ENCODE measurements at regions not wholly inside any gene's neighbourhood (a gene's known extent, or its start where the extent isn't known, plus 50 kb on each side); places are given as distances from the start of the nearest gene placed in this dataset.

DNA sequence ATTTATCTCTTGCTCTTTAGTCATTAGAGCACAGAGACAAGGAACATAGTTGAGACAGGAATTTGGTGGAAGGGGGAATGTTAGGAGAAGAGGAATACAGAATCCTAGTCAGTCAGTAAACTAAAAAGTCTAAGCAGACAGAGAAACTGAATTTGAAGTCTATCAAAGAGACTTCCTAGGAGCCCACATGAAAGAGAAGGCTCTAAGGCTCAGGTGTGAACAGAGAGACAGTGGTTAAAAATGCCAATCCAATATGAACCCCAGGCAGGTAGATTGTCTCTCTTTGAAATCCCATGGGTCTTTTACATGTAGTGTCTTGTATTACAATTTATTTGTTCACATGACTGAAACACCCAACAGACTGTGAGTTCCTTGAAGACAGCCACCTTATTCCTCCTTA lies 77.8 kb upstream of the NFKB1 start:
- H3K9me3 ChIP-seq (ENCODE audit: insufficient read depth, low read depth, low read length), result no peaks in the 10 kb centered on the region
- no peak overlapping the region for H2BK12ac ChIP-seq (ENCODE audit: low read length)
- H3K4ac ChIP-seq (ENCODE audit: low read depth, low read length), result no peak overlapping the region
- no peaks in the 10 kb centered on the region for H3K27me3 ChIP-seq (ENCODE audit: insufficient read depth, low read length)
- no peak for DNase-seq
- no peak overlapping the region for H4K91ac ChIP-seq (ENCODE audit: low read depth, low read length)
- no peak overlapping the region for H3K18ac ChIP-seq (ENCODE audit: low read length)
- no peak overlapping the region for H4K8ac ChIP-seq (ENCODE audit: low read depth, low read length)
- no peak overlapping the region for H2AK5ac ChIP-seq (ENCODE audit: low read length)
- H3K79me1 ChIP-seq (ENCODE audit: low read length), result no peaks in the 10 kb centered on the region
- H3K4me3 ChIP-seq (ENCODE audit: low read depth, low read length), result no peak overlapping the region
- H3K79me2 ChIP-seq (ENCODE audit: control insufficient read depth, insufficient read depth, low read length, poor library complexity), result no peaks in the 10 kb centered on the region
- H3K27ac ChIP-seq (ENCODE audit: low read depth, low read length), result no peak overlapping the region
- no peaks in the 10 kb centered on the region for H3K4me1 ChIP-seq (ENCODE audit: control insufficient read depth in 1 of 2, insufficient read depth in 2 of 2, low read length in 2 of 2)
- no peaks in the 10 kb centered on the region for H3K36me3 ChIP-seq (ENCODE audit: control insufficient read depth in 1 of 2, insufficient read depth in 2 of 2, low read length in 2 of 2)
- H3K23ac ChIP-seq (ENCODE audit: low read length), result no peak overlapping the region
- no peak overlapping the region for H2AFZ ChIP-seq (ENCODE audit: insufficient read depth, low read length, poor library complexity)
- no peak overlapping the region for H2BK120ac ChIP-seq (ENCODE audit: insufficient read depth, low read length, poor library complexity)
- no peak overlapping the region for H3K4me2 ChIP-seq (ENCODE audit: low read length)
- H3K9ac ChIP-seq (ENCODE audit: low read length), result no peak overlapping the region
- no peak overlapping the region for H3K14ac ChIP-seq (ENCODE audit: low read length)
- no peak overlapping the region for H4K12ac ChIP-seq (ENCODE audit: low read depth, low read length)
- H2BK5ac ChIP-seq (ENCODE audit: low read depth, low read length, poor library complexity), result no peak overlapping the region

DNA sequence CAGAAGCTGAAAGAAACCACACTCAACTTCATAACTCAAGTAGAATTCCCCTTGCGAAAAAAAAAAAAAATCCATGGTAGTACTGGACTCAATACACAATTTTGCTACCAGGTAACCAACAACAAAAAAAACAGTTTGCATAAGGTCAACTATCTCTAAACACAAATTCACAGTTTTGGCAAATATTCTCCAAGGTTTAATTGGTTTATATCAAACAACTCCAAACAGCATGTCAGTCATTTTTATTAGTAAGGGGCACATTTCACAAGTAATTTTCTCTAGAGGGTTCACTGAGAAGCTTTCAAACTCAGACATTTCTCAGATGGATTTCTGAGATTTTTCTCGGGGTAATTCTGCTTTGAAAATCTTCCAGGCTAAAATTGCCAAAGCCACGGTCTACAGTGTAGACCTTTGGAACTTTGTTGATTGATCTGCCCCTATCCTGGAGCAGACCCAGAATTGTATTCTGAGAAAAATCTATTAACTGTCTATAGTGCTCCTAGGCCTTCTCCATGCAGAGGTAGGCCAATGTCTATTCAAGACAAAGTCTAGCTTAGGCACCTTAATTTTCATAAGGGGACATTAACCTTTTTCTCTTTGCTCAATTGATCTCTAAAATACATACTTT lies 73.7 kb upstream of the NFKB1 start:
- no peak overlapping the region for H3K4ac ChIP-seq (ENCODE audit: low read depth, low read length)
- H2BK12ac ChIP-seq (ENCODE audit: low read length), result no peak overlapping the region
- no peaks in the 10 kb centered on the region for H3K4me1 ChIP-seq (ENCODE audit: control insufficient read depth in 1 of 2, insufficient read depth in 2 of 2, low read length in 2 of 2)
- no peaks in the 10 kb centered on the region for H3K79me2 ChIP-seq (ENCODE audit: control insufficient read depth, insufficient read depth, low read length, poor library complexity)
- WGBS (ENCODE audit: extremely low coverage, insufficient coverage, insufficient read length), result no CpG with 5 or more reads among the region's 3 CpGs
- no peak overlapping the region for H3K27ac ChIP-seq (ENCODE audit: low read depth, low read length)
- no peaks in the 10 kb centered on the region for H3K27me3 ChIP-seq (ENCODE audit: insufficient read depth, low read length)
- no peak overlapping the region for H2BK5ac ChIP-seq (ENCODE audit: low read depth, low read length, poor library complexity)
- H3K18ac ChIP-seq (ENCODE audit: low read length), result no peak overlapping the region
- H4K8ac ChIP-seq (ENCODE audit: low read depth, low read length), result no peak overlapping the region
- H2BK120ac ChIP-seq (ENCODE audit: insufficient read depth, low read length, poor library complexity), result no peak overlapping the region
- H3K9me3 ChIP-seq (ENCODE audit: insufficient read depth, low read depth, low read length), result no peaks in the 10 kb centered on the region
- H3K14ac ChIP-seq (ENCODE audit: low read length), result no peak overlapping the region
- H3K36me3 ChIP-seq (ENCODE audit: control insufficient read depth in 1 of 2, insufficient read depth in 2 of 2, low read length in 2 of 2), result no peaks in the 10 kb centered on the region
- H3K79me1 ChIP-seq (ENCODE audit: low read length), result peaks cover 4% of the 10 kb centered on the region
- no peak overlapping the region for H3K23ac ChIP-seq (ENCODE audit: low read length)
- H3K9ac ChIP-seq (ENCODE audit: low read length), result no peak overlapping the region
- no peak overlapping the region for H2AK5ac ChIP-seq (ENCODE audit: low read length)
- no peak overlapping the region for H4K12ac ChIP-seq (ENCODE audit: low read depth, low read length)
- H3K4me2 ChIP-seq (ENCODE audit: low read length), result no peak overlapping the region
- no peak overlapping the region for H4K91ac ChIP-seq (ENCODE audit: low read depth, low read length)
- H3K4me3 ChIP-seq (ENCODE audit: low read depth, low read length), result no peak overlapping the region
- no peak overlapping the region for H2AFZ ChIP-seq (ENCODE audit: insufficient read depth, low read length, poor library complexity)
- no peak for DNase-seq

DNA sequence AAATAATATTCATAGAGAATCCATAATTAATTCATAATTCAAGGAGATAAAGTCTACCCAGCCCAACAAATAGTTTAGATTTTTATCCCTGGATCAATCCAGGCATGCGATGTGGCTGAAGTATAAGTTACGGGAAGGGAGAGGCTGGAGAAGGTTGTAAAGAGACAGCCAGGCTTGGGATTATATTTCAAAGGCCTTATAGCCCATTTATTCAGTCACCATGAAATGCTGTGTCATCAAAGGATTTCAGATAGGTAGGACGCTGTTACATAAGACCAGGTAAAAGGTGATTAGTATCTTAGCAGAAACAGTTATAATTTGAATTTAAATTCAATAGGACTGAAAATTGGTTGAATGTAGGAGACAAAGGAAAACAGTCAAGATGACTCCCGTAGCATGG lies 73.0 kb upstream of the NFKB1 start:
- no peak overlapping the region for H2AK5ac ChIP-seq (ENCODE audit: low read length)
- peaks cover 4% of the 10 kb centered on the region for H3K79me1 ChIP-seq (ENCODE audit: low read length)
- H3K14ac ChIP-seq (ENCODE audit: low read length), result no peak overlapping the region
- H4K8ac ChIP-seq (ENCODE audit: low read depth, low read length), result no peak overlapping the region
- H3K4me2 ChIP-seq (ENCODE audit: low read length), result no peak overlapping the region
- WGBS (ENCODE audit: extremely low coverage, insufficient coverage, insufficient read length), result no CpG with 5 or more reads among the region's 4 CpGs
- no peak overlapping the region for H4K12ac ChIP-seq (ENCODE audit: low read depth, low read length)
- no peak overlapping the region for H2BK120ac ChIP-seq (ENCODE audit: insufficient read depth, low read length, poor library complexity)
- H3K9me3 ChIP-seq (ENCODE audit: insufficient read depth, low read depth, low read length), result no peaks in the 10 kb centered on the region
- no peak overlapping the region for H3K4ac ChIP-seq (ENCODE audit: low read depth, low read length)
- H3K4me1 ChIP-seq (ENCODE audit: control insufficient read depth in 1 of 2, insufficient read depth in 2 of 2, low read length in 2 of 2), result no peaks in the 10 kb centered on the region
- no peaks in the 10 kb centered on the region for H3K79me2 ChIP-seq (ENCODE audit: control insufficient read depth, insufficient read depth, low read length, poor library complexity)
- no peak for DNase-seq
- no peaks in the 10 kb centered on the region for H3K36me3 ChIP-seq (ENCODE audit: control insufficient read depth in 1 of 2, insufficient read depth in 2 of 2, low read length in 2 of 2)
- no peak overlapping the region for H3K4me3 ChIP-seq (ENCODE audit: low read depth, low read length)
- no peak overlapping the region for H3K27ac ChIP-seq (ENCODE audit: low read depth, low read length)
- no peak overlapping the region for H2BK5ac ChIP-seq (ENCODE audit: low read depth, low read length, poor library complexity)
- no peak overlapping the region for H2BK12ac ChIP-seq (ENCODE audit: low read length)
- no peak overlapping the region for H3K23ac ChIP-seq (ENCODE audit: low read length)
- H3K9ac ChIP-seq (ENCODE audit: low read length), result no peak overlapping the region
- no peak overlapping the region for H4K91ac ChIP-seq (ENCODE audit: low read depth, low read length)
- H3K18ac ChIP-seq (ENCODE audit: low read length), result no peak overlapping the region
- no peak overlapping the region for H2AFZ ChIP-seq (ENCODE audit: insufficient read depth, low read length, poor library complexity)
- no peaks in the 10 kb centered on the region for H3K27me3 ChIP-seq (ENCODE audit: insufficient read depth, low read length)

DNA sequence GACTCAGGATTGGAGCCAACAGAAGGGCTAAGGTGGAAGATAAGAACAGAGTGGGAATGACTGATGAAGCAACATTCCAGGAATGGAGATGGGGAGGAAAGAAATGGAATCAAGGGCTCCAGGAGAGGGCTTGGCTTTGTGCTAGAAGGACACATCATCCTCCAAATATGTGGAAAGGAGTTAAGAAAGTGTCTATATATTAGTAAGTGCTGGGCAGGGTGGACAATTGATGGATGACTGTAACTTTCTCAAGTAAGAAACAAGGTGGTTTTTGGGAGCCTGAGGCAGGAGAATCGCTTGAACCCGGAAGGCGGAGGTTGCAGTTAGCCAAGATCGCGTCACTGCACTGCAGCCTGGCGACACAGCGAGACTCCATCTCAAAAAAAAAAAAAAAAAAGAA lies 71.6 kb upstream of the NFKB1 start:
- no peaks in the 10 kb centered on the region for H3K9me3 ChIP-seq (ENCODE audit: insufficient read depth, low read depth, low read length)
- H2BK12ac ChIP-seq (ENCODE audit: low read length), result no peak overlapping the region
- H2AK5ac ChIP-seq (ENCODE audit: low read length), result no peak overlapping the region
- H3K4me3 ChIP-seq (ENCODE audit: low read depth, low read length), result no peak overlapping the region
- H3K4me1 ChIP-seq (ENCODE audit: control insufficient read depth in 1 of 2, insufficient read depth in 2 of 2, low read length in 2 of 2), result no peaks in the 10 kb centered on the region
- no peak overlapping the region for H4K12ac ChIP-seq (ENCODE audit: low read depth, low read length)
- peaks cover 4% of the 10 kb centered on the region for H3K79me1 ChIP-seq (ENCODE audit: low read length)
- H3K4me2 ChIP-seq (ENCODE audit: low read length), result no peak overlapping the region
- no peak overlapping the region for H4K8ac ChIP-seq (ENCODE audit: low read depth, low read length)
- no peaks in the 10 kb centered on the region for H3K27me3 ChIP-seq (ENCODE audit: insufficient read depth, low read length)
- no peak overlapping the region for H3K23ac ChIP-seq (ENCODE audit: low read length)
- no CpG with 5 or more reads among the region's 7 CpGs for WGBS (ENCODE audit: extremely low coverage, insufficient coverage, insufficient read length)
- no peaks in the 10 kb centered on the region for H3K36me3 ChIP-seq (ENCODE audit: control insufficient read depth in 1 of 2, insufficient read depth in 2 of 2, low read length in 2 of 2)
- H3K4ac ChIP-seq (ENCODE audit: low read depth, low read length), result no peak overlapping the region
- no peak overlapping the region for H2AFZ ChIP-seq (ENCODE audit: insufficient read depth, low read length, poor library complexity)
- no peak overlapping the region for H2BK120ac ChIP-seq (ENCODE audit: insufficient read depth, low read length, poor library complexity)
- peak overlapping the region; percentile 56 for H3K27ac ChIP-seq (ENCODE audit: low read depth, low read length)
- H3K9ac ChIP-seq (ENCODE audit: low read length), result no peak overlapping the region
- no peak overlapping the region for H3K14ac ChIP-seq (ENCODE audit: low read length)
- no peak overlapping the region for H4K91ac ChIP-seq (ENCODE audit: low read depth, low read length)
- H3K79me2 ChIP-seq (ENCODE audit: control insufficient read depth, insufficient read depth, low read length, poor library complexity), result no peaks in the 10 kb centered on the region
- no peak overlapping the region for H3K18ac ChIP-seq (ENCODE audit: low read length)
- H2BK5ac ChIP-seq (ENCODE audit: low read depth, low read length, poor library complexity), result no peak overlapping the region
- peak; percentile 88 to 93 for DNase-seq

Data from trophoblast cell (in vitro differentiated cells and primary cell).